Epithelial cell of proximal tubule (primary cell): ENCODE measurements at regions not wholly inside any gene's neighbourhood (a gene's known extent, or its start where the extent isn't known, plus 50 kb on each side); places are given as distances from the start of the nearest gene placed in this dataset.

Experiments
- DNase-seq: peaks from one replicate; pipeline ENCODE4 v3.0.0-alpha.2; 2011; ENCODE audit warnings: low read depth
- H3K4me3 ChIP-seq: 2 replicates; pipeline ENCODE4 v1.5.1; 2011; ENCODE audit warnings: low read depth, mild to moderate bottlenecking, low read length
- CTCF ChIP-seq: conservative IDR thresholded peaks from 2 replicates; pipeline ENCODE4 v1.5.1; 2012; ENCODE audit warnings: low read depth, mild to moderate bottlenecking, low read length

GRCh38 chr6:134472661-134473060, 154.7 kb upstream of the SGK1 start:
- H3K4me3 ChIP-seq: no peak overlapping the region
- no peak for DNase-seq
- no peak for TF ChIP-seq CTCF

GRCh38 chr6:134472046-134472445, 154.1 kb upstream of the SGK1 start:
- no peak for TF ChIP-seq CTCF
- DNase-seq: no peak
- H3K4me3 ChIP-seq: no peak overlapping the region

- no peak overlapping the region for H3K4me3 ChIP-seq
- no peak for DNase-seq
- TF ChIP-seq CTCF: no peak
Measured at GRCh38 chr6:134470457-134470975, 152.6 kb upstream of the SGK1 start.

- H3K4me3 ChIP-seq: no peak overlapping the region
- TF ChIP-seq CTCF: no peak
- DNase-seq: no peak
Measured at GRCh38 chr6:134469702-134470456, 152.0 kb upstream of the SGK1 start.

GRCh38 chr6:134468633-134469032, 150.7 kb upstream of the SGK1 start:
- no peak for TF ChIP-seq CTCF
- no peak for DNase-seq
- no peak overlapping the region for H3K4me3 ChIP-seq

GRCh38 chr6:134467620-134468019, 149.7 kb upstream of the SGK1 start:
- no peak for TF ChIP-seq CTCF
- no peak overlapping the region for H3K4me3 ChIP-seq
- no peak for DNase-seq
